ENCODE measurements at regions not wholly inside any gene's neighbourhood (a gene's known extent, or its start where the extent isn't known, plus 50 kb on each side); places are given as distances from the start of the nearest gene placed in this dataset.

- TF ChIP-seq CTCF (IDR thresholded peaks at IDR 0.05) (no peak), EP300 (IDR thresholded peaks at IDR 0.05) (no peak)
These were observed 502.9 kb upstream of the ARGLU1 start for GRCh38 chr13:107070792-107071191.
